LNCAP (cell line): ENCODE measurements at regions not wholly inside any gene's neighbourhood (a gene's known extent, or its start where the extent isn't known, plus 50 kb on each side); places are given as distances from the start of the nearest gene placed in this dataset.

Experiments
- TF ChIP-seq, protein P1 (sequence below): fragments of 450-650 bp; IDR thresholded peaks from 2 replicates; pipeline ENCODE4 v1.5.1; 2017; ENCODE audit warnings: mild to moderate bottlenecking

DNA sequence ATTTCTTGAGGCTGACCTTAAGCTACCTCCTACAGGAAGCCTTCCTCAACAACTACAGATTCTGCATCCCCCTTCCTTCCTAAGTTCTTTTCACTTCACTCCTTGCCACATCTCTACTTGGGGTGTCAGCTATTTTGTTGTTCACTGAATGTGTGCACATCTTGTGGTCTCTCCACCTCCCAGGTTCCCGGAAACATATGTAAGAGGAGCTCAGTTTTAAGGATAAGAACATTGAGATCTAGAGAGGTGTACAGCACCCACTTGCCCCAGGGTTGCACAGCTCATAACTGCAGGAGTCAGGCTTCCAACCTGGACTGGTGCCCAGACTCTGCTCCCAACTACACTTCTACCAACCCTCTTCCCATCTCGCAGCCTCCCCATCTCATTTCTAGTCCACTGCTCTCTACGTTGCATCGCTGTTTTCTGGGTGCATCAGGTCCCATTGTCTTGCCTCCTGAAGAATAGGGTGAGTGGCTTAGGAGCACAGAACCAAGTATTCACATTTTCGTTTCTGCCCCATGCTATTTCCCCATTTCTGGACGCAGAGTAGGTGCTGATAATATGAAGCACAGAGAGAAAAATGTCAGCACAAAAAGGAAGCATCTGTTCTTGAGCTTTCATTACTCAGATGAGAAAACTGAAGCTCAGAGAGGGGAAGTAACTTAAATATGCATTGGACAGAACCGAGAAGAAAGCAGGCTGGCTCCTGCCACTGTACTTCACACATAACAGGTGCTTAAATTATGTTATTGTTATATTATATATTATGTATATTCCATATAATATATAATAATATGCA lies 292.0 kb upstream of the CCL2 start:
- TF ChIP-seq, protein P1, sequence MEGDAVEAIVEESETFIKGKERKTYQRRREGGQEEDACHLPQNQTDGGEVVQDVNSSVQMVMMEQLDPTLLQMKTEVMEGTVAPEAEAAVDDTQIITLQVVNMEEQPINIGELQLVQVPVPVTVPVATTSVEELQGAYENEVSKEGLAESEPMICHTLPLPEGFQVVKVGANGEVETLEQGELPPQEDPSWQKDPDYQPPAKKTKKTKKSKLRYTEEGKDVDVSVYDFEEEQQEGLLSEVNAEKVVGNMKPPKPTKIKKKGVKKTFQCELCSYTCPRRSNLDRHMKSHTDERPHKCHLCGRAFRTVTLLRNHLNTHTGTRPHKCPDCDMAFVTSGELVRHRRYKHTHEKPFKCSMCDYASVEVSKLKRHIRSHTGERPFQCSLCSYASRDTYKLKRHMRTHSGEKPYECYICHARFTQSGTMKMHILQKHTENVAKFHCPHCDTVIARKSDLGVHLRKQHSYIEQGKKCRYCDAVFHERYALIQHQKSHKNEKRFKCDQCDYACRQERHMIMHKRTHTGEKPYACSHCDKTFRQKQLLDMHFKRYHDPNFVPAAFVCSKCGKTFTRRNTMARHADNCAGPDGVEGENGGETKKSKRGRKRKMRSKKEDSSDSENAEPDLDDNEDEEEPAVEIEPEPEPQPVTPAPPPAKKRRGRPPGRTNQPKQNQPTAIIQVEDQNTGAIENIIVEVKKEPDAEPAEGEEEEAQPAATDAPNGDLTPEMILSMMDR = no peak

DNA sequence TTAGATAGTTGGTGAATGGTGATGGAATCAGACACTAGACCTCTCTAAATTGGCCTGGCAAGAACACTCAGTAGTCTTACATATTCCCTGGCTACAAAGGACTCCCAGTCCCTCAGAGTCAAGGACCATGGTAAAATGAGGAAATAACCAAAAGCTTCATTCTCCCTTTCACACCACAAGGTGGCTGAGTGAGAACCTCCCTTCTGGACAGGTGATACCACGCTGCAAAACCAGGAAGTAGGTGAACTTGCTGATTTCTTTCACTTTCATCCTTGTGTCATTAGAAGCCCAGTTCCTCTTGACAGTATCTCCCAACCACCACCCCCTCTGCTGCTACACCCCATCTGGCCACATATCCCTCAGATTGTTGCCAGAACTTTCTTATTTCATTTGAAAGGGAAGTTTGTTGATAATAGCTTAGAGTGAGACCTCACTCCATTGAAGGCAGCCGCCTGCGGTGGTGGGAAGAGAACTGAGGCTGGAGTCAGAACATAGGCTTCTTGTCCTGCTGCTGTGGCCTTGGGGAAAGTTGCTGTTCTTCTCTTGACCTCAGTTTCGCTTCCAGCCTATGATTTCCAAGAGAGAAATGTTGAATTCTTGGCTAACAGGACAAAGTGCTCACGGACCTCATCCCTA lies 290.6 kb upstream of the CCL2 start:
- TF ChIP-seq, protein P1 = no peak

DNA sequence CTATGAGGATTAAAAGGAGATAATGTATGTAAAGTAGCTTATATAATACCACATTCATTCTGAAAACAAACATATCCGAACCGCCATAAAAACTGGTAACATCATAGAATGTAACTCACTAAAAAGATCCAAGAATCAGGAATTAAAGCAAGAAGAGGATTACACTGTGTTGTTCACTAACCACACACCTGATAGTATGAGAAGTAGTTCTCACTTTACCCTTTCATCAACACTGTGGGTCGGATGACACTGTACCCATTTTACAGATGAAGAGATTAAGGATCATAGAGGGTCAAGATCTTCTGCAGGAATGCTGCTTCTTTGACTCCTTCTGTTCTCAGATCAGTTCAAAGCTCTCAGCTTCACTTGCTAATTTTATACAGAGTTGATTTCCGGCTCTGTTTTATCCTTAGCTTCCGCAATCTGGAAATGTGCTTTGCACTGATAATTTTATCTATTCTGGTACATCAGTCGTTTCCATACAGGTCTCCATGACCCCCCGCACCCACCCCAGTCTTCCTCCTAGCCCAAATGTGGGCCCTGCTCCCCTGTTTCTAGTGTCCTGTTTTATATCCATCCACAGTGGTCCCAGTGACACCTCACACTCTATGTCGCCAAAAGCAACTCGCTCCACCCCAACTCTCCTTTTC lies 288.6 kb upstream of the CCL2 start:
- TF ChIP-seq, protein P1 = no peak

DNA sequence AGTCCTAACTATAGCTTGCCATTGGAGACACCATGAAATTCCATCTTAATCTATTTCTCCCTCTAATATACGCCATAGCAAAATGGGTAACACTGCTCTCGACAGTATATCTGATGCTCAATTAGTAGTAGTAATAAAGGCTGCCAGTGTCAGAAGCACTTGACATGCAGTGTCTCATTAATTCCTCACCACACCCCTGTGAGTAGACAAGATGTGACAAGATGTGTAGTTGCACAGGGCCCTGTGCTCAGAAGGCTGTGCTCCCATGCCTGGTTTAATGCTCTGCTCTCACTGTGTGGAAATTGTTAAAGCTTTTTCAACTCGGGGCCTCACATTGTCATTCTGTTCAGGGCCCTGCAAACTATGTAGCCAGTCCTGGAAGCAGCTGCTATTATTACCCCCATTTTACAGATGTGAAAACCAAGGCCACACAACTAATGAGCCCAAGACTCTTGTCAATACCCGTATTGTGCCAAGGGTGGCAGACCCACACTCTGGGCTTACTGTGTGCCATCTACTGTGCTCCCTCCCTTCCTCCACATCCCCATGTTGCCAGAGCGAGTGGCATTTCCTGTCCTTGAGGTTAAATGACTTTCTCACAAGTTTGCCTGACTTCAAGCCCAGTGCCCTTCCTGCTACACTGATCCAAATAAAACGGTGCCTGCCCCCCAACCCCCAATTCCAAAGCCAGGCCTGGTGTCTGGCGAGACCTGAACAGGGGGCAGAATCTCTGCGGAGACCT lies 287.3 kb upstream of the CCL2 start:
- TF ChIP-seq, protein P1 = no peak

DNA sequence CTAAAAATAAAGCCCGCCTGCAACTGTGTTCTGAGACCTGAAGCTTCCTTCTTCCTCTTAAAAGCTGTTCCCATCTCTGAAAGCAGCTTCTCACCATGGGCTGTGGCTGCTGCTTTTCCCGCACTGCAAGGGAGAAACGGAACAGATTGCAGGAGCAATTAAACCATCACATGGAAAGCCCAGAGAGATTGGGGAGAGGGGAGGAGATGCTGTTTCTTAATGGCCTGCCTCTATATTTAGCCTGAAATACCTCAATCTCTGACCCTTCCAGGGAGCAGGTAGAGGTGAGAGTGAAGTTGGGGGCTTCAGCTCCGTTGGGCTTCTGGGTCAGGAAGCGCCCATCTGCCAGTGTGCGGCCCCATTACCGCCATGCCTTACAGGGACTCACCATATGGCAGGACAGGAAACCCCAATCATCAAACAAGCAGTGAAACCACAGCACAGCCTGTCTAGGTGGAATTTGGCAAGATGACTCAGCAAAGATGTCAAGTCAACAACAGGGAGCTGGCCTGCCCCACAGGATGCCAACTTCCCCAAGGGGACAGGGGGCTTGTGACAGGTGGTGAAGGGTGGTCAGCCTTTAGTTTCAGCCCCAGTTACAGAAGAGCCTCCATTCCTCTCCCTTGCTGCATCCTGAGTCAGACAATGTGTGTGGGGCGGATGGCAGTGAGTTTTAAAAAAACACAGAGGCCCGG lies 286.6 kb upstream of the CCL2 start:
- TF ChIP-seq, protein P1 = no peak

DNA sequence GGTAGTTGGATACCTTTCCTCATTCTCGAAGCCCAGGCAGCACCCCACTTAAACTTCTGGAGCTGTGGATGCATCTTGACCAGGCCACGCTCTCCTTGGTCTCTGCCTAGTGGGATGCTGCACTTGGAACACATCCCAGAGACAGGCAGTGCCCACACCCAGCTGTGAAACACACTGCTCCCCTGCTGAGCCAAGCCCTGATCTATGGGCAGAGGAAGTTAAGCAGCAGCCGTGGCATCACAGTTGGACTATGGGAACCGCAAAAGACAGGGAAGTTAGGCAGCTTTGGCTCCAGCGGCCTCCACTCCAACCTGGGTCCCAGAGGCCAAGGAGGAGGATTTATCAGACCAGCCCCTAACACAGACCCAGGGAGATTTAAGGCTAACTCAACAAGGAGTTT lies 284.8 kb upstream of the CCL2 start:
- TF ChIP-seq, protein P1 = no peak

DNA sequence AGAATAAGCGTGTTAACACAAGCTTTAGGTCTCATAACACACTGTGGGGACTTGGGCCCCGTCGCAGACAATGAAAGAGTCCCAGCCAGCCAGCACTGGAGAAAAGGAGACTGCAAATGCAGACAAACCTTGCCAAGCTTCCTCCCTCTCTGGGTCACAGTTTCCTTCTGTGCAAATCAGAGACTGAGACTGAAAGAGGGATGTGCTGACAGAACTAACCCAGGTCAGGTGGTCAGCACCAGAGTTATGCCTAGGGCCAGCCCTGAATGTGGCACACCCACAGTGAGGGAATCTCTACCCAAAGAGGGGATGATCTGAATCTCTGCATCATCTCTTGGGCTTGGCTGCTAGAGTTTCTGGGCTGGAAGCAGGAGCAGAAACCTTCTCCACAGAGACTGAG lies 282.3 kb upstream of the CCL2 start:
- TF ChIP-seq, protein P1 = no peak
